GM12878 (cell line): ENCODE measurements at regions not wholly inside any gene's neighbourhood (a gene's known extent, or its start where the extent isn't known, plus 50 kb on each side); places are given as distances from the start of the nearest gene placed in this dataset.

Experiments used
- ATAC-seq: fragments of 200-7000 bp; cut with Tn5 transposase; 3 replicates; pipeline ENCODE4 v1.9.1; 2020; ENCODE audit warnings: mild to moderate bottlenecking, moderate library complexity
- BruUV-seq: library from RNA; stranded (reverse); fragments of 400-500 nt; replicated peaks from 2 replicates; lab custom pipeline; 2021; lab: Mats Ljungman, UMichigan
- CTCF ChIA-PET: fragments of 300-600 bp; sonication (Branson Sonifier 250); formaldehyde crosslinking; extraction: SDS; loops from one replicate; lab custom pipeline; 2021; ENCODE audit warnings: inconsistent platforms; lab: Yijun Ruan, JAX
- POLR2A ChIA-PET: fragments of 350-600 bp; formaldehyde crosslinking; extraction: SDS; loops from one replicate; lab custom pipeline; 2021; ENCODE audit warnings: inconsistent platforms; lab: Charles Lee
- RAD21 ChIA-PET: fragments of 300-600 bp; sonication (Branson Sonifier 250); formaldehyde crosslinking; loops from one replicate; lab custom pipeline; 2023; ENCODE audit warnings: antibody characterized with exemption; ENCODE audit not compliant: unreplicated experiment; lab: Charles Lee
- SMC1A ChIA-PET: fragments of 300-600 bp; sonication (Branson Sonifier 250); formaldehyde crosslinking; loops from one replicate; lab custom pipeline; 2023; ENCODE audit not compliant: unreplicated experiment, uncharacterized antibody; lab: Charles Lee
- DNase-seq: peaks from one replicate; pipeline ENCODE4 v3.0.0-alpha.2; 2011; ENCODE audit warnings: low read depth, low spot score
- FAIRE-seq: peaks from 3 replicates; lab custom pipeline; 2011; peaks lifted over from hg19 to GRCh38; lab: Jason Lieb, UNC
- H2AFZ ChIP-seq: 2 replicates; pipeline ENCODE4 v1.6.0; 2011; ENCODE audit warnings: low read depth, low read length, control low read depth; ENCODE audit not compliant: control insufficient read depth
- H3K27ac ChIP-seq: 2 replicates; pipeline ENCODE4 v1.5.1; 2011; ENCODE audit warnings: control low read depth; ENCODE audit not compliant: control insufficient read depth, insufficient read depth
- H3K27me3 ChIP-seq, 2 experiments: replicated peaks in 1 of 2; 2 replicates each; pipeline versions ENCODE4 v1.6.0 to v1.6.1; 2011; ENCODE audit warnings: low read length in 1 of 2; ENCODE audit not compliant: control insufficient read depth in 2 of 2, insufficient read depth in 2 of 2
- H3K36me3 ChIP-seq, 2 experiments: 2 replicates each; pipeline ENCODE4 v1.5.1; 2011; ENCODE audit warnings: low read length in 1 of 2; ENCODE audit not compliant: control insufficient read depth in 2 of 2, insufficient read depth in 2 of 2
- H3K4me1 ChIP-seq: 2 replicates; pipeline ENCODE4 v1.6.1; 2011; ENCODE audit warnings: mild to moderate bottlenecking, low read length, moderate library complexity, mixed read lengths; ENCODE audit not compliant: control insufficient read depth, insufficient read depth
- H3K4me2 ChIP-seq: 2 replicates; pipeline ENCODE4 v1.6.0; 2011; ENCODE audit warnings: control low read depth; ENCODE audit not compliant: control insufficient read depth, insufficient read depth
- H3K4me3 ChIP-seq: fragments of 200-600 bp; sonication (generic); 2 replicates; pipeline ENCODE4 v1.5.1; 2016
- H3K79me2 ChIP-seq: 2 replicates; pipeline ENCODE4 v1.6.0; 2011; ENCODE audit warnings: low read length; ENCODE audit not compliant: control insufficient read depth, insufficient read depth
- H3K9ac ChIP-seq: 2 replicates; pipeline ENCODE4 v1.8.0; 2011; ENCODE audit warnings: low read length, control low read depth, mixed read lengths; ENCODE audit not compliant: control insufficient read depth, insufficient read depth
- H3K9me3 ChIP-seq: replicated peaks from 3 replicates; pipeline ENCODE4 v1.5.1; 2011; ENCODE audit warnings: mild to moderate bottlenecking, low read length; ENCODE audit not compliant: control insufficient read depth, insufficient read depth
- H4K20me1 ChIP-seq: 2 replicates; pipeline ENCODE4 v1.6.0; 2011; ENCODE audit not compliant: control insufficient read depth, insufficient read depth
- HDAC6 ChIP-seq: fragments of 200-600 bp; sonication (generic); IDR thresholded peaks from one replicate; pipeline ENCODE4 v1.8.0; 2017; ENCODE audit warnings: antibody characterized with exemption; ENCODE audit not compliant: unreplicated experiment
- IKZF2 ChIP-seq, 2 experiments: fragments of 450-650 bp; IDR thresholded peaks; 2 replicates each; pipeline ENCODE4 v1.6.1; 2017; ENCODE audit warnings: mild to moderate bottlenecking in 2 of 2, moderate library complexity in 2 of 2
- JUNB ChIP-seq: IDR thresholded peaks from 2 replicates; pipeline ENCODE4 v1.6.1; 2016; ENCODE audit warnings: antibody characterized with exemption, mild to moderate bottlenecking
- NBN ChIP-seq: fragments of 450-650 bp; IDR thresholded peaks from 2 replicates; pipeline ENCODE4 v1.6.1; 2016
- NFXL1 ChIP-seq: fragments of 450-650 bp; IDR thresholded peaks from 2 replicates; pipeline ENCODE4 v1.6.1; 2017; ENCODE audit warnings: antibody characterized with exemption, mild to moderate bottlenecking, borderline replicate concordance
- SRF ChIP-seq, 2 experiments: IDR thresholded peaks; 2 replicates each; pipeline ENCODE4 v1.6.1; 2011; ENCODE audit warnings: low read depth in 2 of 2, low read length in 2 of 2, mild to moderate bottlenecking in 1 of 2, moderate library complexity in 1 of 2
- TCF7 ChIP-seq: IDR thresholded peaks from 2 replicates; pipeline ENCODE4 v1.6.1; 2014; ENCODE audit warnings: antibody characterized with exemption, borderline replicate concordance
- YBX1 ChIP-seq: fragments of 450-650 bp; IDR thresholded peaks from 2 replicates; pipeline ENCODE4 v1.6.1; 2016; ENCODE audit warnings: antibody characterized with exemption
- ZBTB33 ChIP-seq: fragments of 450-650 bp; IDR thresholded peaks from 2 replicates; pipeline ENCODE4 v1.6.1; 2017; ENCODE audit warnings: mild to moderate bottlenecking
- ZNF274 ChIP-seq: IDR thresholded peaks from one replicate; pipeline ENCODE4 v1.8.0; 2011; ENCODE audit not compliant: insufficient read length, insufficient read depth
- ZNF622 ChIP-seq: fragments of 450-650 bp; IDR thresholded peaks from 2 replicates; pipeline ENCODE4 v1.6.1; 2017; ENCODE audit warnings: mild to moderate bottlenecking, inconsistent platforms
- WGBS: methylation state at CpG from one replicate; pipeline ENCODE4 v1.1.6; 2016; ENCODE audit warnings: low lambda C conversion rate; ENCODE audit not compliant: insufficient replicate concordance, insufficient coverage; ENCODE audit errors: missing lambda C conversion rate; 5-methylcytosine and 5-hydroxymethylcytosine counted together
- in situ Hi-C: fragments of 300-500 bp; cut with MboI; formaldehyde crosslinking; loops from 9 replicates; pipeline ENCODE4 v1.14.3; 2018; ENCODE audit warnings: mixed read lengths
- intact Hi-C: fragments of 100-400 bp; cut with micrococcal nuclease; formaldehyde crosslinking; loops from one replicate; pipeline ENCODE4 v1.14.2; 2022; ENCODE audit not compliant: unreplicated experiment
- TF ChIP-seq, protein P1 (sequence below): fragments of 450-650 bp; IDR thresholded peaks from 2 replicates; pipeline ENCODE4 v1.6.1; 2018; ENCODE audit warnings: borderline replicate concordance, mild to moderate bottlenecking; ENCODE audit not compliant: partially characterized antibody
- TF ChIP-seq, protein P2 (sequence below): fragments of 450-650 bp; IDR thresholded peaks from 2 replicates; pipeline ENCODE4 v1.6.1; 2014; ENCODE audit warnings: mild to moderate bottlenecking
- TF ChIP-seq, protein P3 (sequence below): fragments of 450-650 bp; formaldehyde crosslinking; IDR thresholded peaks from 2 replicates; pipeline ENCODE4 v1.4.0; 2020; ENCODE audit warnings: mild to moderate bottlenecking, moderate library complexity

DNA sequence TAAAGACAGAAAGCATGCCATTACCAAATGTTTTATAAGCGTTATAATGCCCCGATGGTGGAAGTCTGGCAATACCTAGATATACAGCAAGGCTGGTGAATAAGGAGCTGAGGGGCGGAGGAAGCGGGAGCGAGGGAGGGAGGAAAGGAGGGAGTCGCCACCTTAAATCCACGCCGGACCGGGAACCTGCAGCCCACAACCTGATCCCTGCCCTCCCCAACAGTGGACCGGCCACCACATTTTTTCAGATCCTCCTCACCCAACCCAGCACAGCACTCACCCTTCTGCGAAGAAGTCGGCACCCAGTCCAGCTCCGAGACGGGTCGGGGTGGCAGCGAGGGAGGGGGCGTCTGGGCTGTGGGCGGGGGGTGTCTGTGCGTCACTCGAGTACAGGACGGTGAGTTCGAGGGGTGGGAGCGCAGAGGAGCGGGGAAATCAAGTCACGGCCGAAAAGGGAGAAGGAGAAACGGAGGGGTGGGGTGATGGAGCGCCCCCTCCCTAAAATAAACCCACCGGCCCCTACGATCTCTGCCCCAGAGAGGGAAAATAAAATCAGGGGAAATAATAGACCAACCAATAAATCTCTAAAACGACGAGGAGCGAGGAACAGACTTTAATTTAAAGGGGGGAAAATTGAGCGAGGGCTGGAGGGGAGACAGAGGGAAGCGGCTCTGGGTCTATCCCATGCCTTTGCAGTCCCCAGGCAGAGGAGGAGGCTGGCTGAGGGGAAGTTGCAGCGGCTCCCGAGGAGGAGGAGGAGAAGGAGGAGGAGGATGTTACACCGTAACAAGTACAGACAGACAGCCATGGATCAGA is 96.5 kb upstream of the SERTAD2 start:
- H3K27me3 ChIP-seq, result no peaks in the 10 kb centered on the region
- peak overlapping the region; percentile 91 for H3K9ac ChIP-seq
- in situ Hi-C loops, result no loop called here
- ChIA-PET SMC1A (interaction anchor here (0.9 to 35.8 kb wide), 19 partner anchors 9 to 197 kb away, joined by 3 to 945 read pairs (median 7); partner anchors contain the start of gene SERTAD2), CTCF (interaction anchor here (0.8 to 14.2 kb wide), 26 partner anchors 13 to 227 kb away, joined by 3 to 153 read pairs (median 4); partner anchors contain the start of genes AFTPH and SERTAD2), POLR2A (interaction anchor here (0.6 to 8.4 kb wide), 31 partner anchors 9 to 225 kb away, joined by 3 to 195 read pairs (median 4); partner anchors contain the start of gene SERTAD2), RAD21 (interaction anchor here (0.6 to 15.2 kb wide), 38 partner anchors 8 to 535 kb away, joined by 3 to 514 read pairs (median 6); partner anchors contain the start of gene SERTAD2)
- DNase-seq (no peak), ATAC-seq (peak; percentile 5), FAIRE-seq (peak; percentile 38)
- peak overlapping the region; percentile 75 for H2AFZ ChIP-seq
- no TSS peak for BruUV-seq
- 0% methylated on average over 31 of the region's 38 CpGs for WGBS
- no peaks in the 10 kb centered on the region for H4K20me1 ChIP-seq
- H3K4me1 ChIP-seq, result 0 out of 2 replicates have a peak, but pooled peaks cover 3% of the 10 kb centered on the region
- H3K79me2 ChIP-seq, result peaks cover 55% of the 10 kb centered on the region
- H3K36me3 ChIP-seq, result no peaks in the 10 kb centered on the region
- peak overlapping the region; percentile 92 for H3K27ac ChIP-seq
- H3K4me3 ChIP-seq, result peak overlapping the region; percentile 98
- no peaks in the 10 kb centered on the region for H3K9me3 ChIP-seq
- H3K4me2 ChIP-seq, result peak overlapping the region; percentile 87
- intact Hi-C loops, result loop anchor here (2.0 to 5.0 kb wide), 7 partner anchors 17 to 292 kb away; partner anchors contain the start of genes AFTPH and SLC1A4
- TF ChIP-seq HDAC6 (no peak), ZBTB33 (no peak), TCF7 (no peak), ZNF622 (no peak), NBN (no peak), SRF (IDR thresholded peaks at IDR 0.05; ENCODE audit: low read depth in 2 of 2, low read length in 2 of 2) (no peak), JUNB (no peak), IKZF2 (IDR thresholded peaks at IDR 0.05) (0 out of 4 replicates have a peak, but pooled peaks of 1 of the 2 experiments have one; percentile 36), NFXL1 (no peak), YBX1 (no peak), ZNF274 (no peak)
- TF ChIP-seq, protein P1, sequence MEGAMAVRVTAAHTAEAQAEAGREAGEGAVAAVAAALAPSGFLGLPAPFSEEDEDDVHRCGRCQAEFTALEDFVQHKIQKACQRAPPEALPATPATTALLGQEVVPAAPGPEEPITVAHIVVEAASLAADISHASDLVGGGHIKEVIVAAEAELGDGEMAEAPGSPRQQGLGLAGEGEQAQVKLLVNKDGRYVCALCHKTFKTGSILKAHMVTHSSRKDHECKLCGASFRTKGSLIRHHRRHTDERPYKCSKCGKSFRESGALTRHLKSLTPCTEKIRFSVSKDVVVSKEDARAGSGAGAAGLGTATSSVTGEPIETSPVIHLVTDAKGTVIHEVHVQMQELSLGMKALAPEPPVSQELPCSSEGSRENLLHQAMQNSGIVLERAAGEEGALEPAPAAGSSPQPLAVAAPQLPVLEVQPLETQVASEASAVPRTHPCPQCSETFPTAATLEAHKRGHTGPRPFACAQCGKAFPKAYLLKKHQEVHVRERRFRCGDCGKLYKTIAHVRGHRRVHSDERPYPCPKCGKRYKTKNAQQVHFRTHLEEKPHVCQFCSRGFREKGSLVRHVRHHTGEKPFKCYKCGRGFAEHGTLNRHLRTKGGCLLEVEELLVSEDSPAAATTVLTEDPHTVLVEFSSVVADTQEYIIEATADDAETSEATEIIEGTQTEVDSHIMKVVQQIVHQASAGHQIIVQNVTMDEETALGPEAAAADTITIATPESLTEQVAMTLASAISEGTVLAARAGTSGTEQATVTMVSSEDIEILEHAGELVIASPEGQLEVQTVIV, result no peak
- TF ChIP-seq, protein P2, sequence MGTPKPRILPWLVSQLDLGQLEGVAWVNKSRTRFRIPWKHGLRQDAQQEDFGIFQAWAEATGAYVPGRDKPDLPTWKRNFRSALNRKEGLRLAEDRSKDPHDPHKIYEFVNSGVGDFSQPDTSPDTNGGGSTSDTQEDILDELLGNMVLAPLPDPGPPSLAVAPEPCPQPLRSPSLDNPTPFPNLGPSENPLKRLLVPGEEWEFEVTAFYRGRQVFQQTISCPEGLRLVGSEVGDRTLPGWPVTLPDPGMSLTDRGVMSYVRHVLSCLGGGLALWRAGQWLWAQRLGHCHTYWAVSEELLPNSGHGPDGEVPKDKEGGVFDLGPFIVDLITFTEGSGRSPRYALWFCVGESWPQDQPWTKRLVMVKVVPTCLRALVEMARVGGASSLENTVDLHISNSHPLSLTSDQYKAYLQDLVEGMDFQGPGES, result no peak
- TF ChIP-seq, protein P3, sequence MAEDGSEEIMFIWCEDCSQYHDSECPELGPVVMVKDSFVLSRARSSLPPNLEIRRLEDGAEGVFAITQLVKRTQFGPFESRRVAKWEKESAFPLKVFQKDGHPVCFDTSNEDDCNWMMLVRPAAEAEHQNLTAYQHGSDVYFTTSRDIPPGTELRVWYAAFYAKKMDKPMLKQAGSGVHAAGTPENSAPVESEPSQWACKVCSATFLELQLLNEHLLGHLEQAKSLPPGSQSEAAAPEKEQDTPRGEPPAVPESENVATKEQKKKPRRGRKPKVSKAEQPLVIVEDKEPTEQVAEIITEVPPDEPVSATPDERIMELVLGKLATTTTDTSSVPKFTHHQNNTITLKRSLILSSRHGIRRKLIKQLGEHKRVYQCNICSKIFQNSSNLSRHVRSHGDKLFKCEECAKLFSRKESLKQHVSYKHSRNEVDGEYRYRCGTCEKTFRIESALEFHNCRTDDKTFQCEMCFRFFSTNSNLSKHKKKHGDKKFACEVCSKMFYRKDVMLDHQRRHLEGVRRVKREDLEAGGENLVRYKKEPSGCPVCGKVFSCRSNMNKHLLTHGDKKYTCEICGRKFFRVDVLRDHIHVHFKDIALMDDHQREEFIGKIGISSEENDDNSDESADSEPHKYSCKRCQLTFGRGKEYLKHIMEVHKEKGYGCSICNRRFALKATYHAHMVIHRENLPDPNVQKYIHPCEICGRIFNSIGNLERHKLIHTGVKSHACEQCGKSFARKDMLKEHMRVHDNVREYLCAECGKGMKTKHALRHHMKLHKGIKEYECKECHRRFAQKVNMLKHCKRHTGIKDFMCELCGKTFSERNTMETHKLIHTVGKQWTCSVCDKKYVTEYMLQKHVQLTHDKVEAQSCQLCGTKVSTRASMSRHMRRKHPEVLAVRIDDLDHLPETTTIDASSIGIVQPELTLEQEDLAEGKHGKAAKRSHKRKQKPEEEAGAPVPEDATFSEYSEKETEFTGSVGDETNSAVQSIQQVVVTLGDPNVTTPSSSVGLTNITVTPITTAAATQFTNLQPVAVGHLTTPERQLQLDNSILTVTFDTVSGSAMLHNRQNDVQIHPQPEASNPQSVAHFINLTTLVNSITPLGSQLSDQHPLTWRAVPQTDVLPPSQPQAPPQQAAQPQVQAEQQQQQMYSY (CRISPR knock-in tag), result no peak
